ENCODE measurements at regions not wholly inside any gene's neighbourhood (a gene's known extent, or its start where the extent isn't known, plus 50 kb on each side); places are given as distances from the start of the nearest gene placed in this dataset.

- no peak for DNase-seq (ENCODE audit: low read depth in 2 of 2)
Measured at GRCh38 chr12:91542067-91542466, 359.4 kb upstream of the DCN start.

GRCh38 chr12:91538418-91538817 is 355.8 kb upstream of the DCN start:
- DNase-seq (ENCODE audit: low read depth in 2 of 2): no peak

- no peak for DNase-seq (ENCODE audit: low read depth in 2 of 2)
Measured at GRCh38 chr12:91533366-91533765, 350.7 kb upstream of the DCN start.

GRCh38 chr12:91529829-91530228 is 347.2 kb upstream of the DCN start:
- DNase-seq (ENCODE audit: low read depth in 2 of 2): no peak

GRCh38 chr12:91523831-91524230 is 341.2 kb upstream of the DCN start:
- DNase-seq (ENCODE audit: low read depth in 2 of 2): no peak

- no peak for DNase-seq (ENCODE audit: low read depth in 2 of 2)
Measured at GRCh38 chr12:91516695-91517047, 334.1 kb upstream of the DCN start.

GRCh38 chr12:91515944-91516694 is 333.5 kb upstream of the DCN start:
- DNase-seq (ENCODE audit: low read depth in 2 of 2): no peak

- DNase-seq (ENCODE audit: low read depth in 2 of 2): no peak
Measured at GRCh38 chr12:91513313-91513712, 330.7 kb upstream of the DCN start.

- DNase-seq (ENCODE audit: low read depth in 2 of 2): no peak
Measured at GRCh38 chr12:91511795-91512420, 329.3 kb upstream of the DCN start.

GRCh38 chr12:91507754-91508153 is 325.1 kb upstream of the DCN start:
- DNase-seq (ENCODE audit: low read depth in 2 of 2): no peak

- DNase-seq (ENCODE audit: low read depth in 2 of 2): no peak
Measured at GRCh38 chr12:91506452-91506851, 323.8 kb upstream of the DCN start.

GRCh38 chr12:91505006-91505405 is 322.4 kb upstream of the DCN start:
- DNase-seq (ENCODE audit: low read depth in 2 of 2): no peak

- DNase-seq (ENCODE audit: low read depth in 2 of 2): no peak
Measured at GRCh38 chr12:91502208-91502607, 319.6 kb upstream of the DCN start.

- DNase-seq (ENCODE audit: low read depth in 2 of 2): no peak
Measured at GRCh38 chr12:91496337-91496736, 313.7 kb upstream of the DCN start.

- DNase-seq (ENCODE audit: low read depth in 2 of 2): no peak
Measured at GRCh38 chr12:91493308-91493707, 310.7 kb upstream of the DCN start.

- DNase-seq (ENCODE audit: low read depth in 2 of 2): no peak
Measured at GRCh38 chr12:91492648-91493047, 310.0 kb upstream of the DCN start.

- DNase-seq (ENCODE audit: low read depth in 2 of 2): no peak
Measured at GRCh38 chr12:91490667-91491311, 308.2 kb upstream of the DCN start.

- DNase-seq (ENCODE audit: low read depth in 2 of 2): no peak
Measured at GRCh38 chr12:91483471-91483985, 300.9 kb upstream of the DCN start.

GRCh38 chr12:91482231-91482630 is 299.6 kb upstream of the DCN start:
- no peak for DNase-seq (ENCODE audit: low read depth in 2 of 2)

- DNase-seq (ENCODE audit: low read depth in 2 of 2): no peak
Measured at GRCh38 chr12:91478500-91478899, 295.9 kb upstream of the DCN start.

- no peak for DNase-seq (ENCODE audit: low read depth in 2 of 2)
Measured at GRCh38 chr12:91467686-91468085, 285.1 kb upstream of the DCN start.

GRCh38 chr12:91461061-91461460 is 278.4 kb upstream of the DCN start:
- DNase-seq (ENCODE audit: low read depth in 2 of 2): no peak

GRCh38 chr12:91460469-91460868 is 277.9 kb upstream of the DCN start:
- DNase-seq (ENCODE audit: low read depth in 2 of 2): no peak

Measured in stimulated activated CD4-positive, alpha-beta T cell treated with anti-CD3 and anti-CD28 coated beads, Interleukin-1b, Interleukin-23, amount 100 ng/mL, for 4 hours (primary cell).